H1 (cell line): ENCODE measurements at regions not wholly inside any gene's neighbourhood (a gene's known extent, or its start where the extent isn't known, plus 50 kb on each side); places are given as distances from the start of the nearest gene placed in this dataset.

Experiments used
- CTCF ChIA-PET: fragments of 300-600 bp; sonication (Branson Sonifier 250); formaldehyde crosslinking; loops from one replicate; lab custom pipeline; 2021; ENCODE audit not compliant: partially characterized antibody; lab: Charles Lee
- POLR2A ChIA-PET: fragments of 300-600 bp; sonication (Branson Sonifier 250); formaldehyde crosslinking; loops from one replicate; lab custom pipeline; 2021; ENCODE audit warnings: inconsistent platforms; ENCODE audit not compliant: partially characterized antibody; lab: Charles Lee
- DNase-seq, 2 experiments: peaks; one replicate each; pipeline versions ENCODE4 v3.0.0 to v3.0.0-alpha.2; 2010 to 2022; ENCODE audit warnings: low spot score in 2 of 2, low read depth in 1 of 2, mixed read lengths in 1 of 2
- FAIRE-seq: peaks from 2 replicates; lab custom pipeline; 2011; peaks lifted over from hg19 to GRCh38; lab: Jason Lieb, UNC
- H2AFZ ChIP-seq: 2 replicates; pipeline ENCODE4 v1.8.1; 2012; ENCODE audit warnings: low read length, inconsistent platforms
- H2AK5ac ChIP-seq: 2 replicates; pipeline ENCODE4 v1.6.1; 2013; ENCODE audit warnings: low read depth, low read length
- H2BK120ac ChIP-seq: replicated peaks from 2 replicates; pipeline ENCODE3; 2013; ENCODE audit warnings: low read depth, low read length, inconsistent platforms
- H2BK12ac ChIP-seq: 2 replicates; pipeline ENCODE4 v1.6.1; 2013; ENCODE audit warnings: low read depth, low read length
- H2BK15ac ChIP-seq: 2 replicates; pipeline ENCODE4 v1.6.1; 2013; ENCODE audit warnings: low read length
- H2BK20ac ChIP-seq: 2 replicates; pipeline ENCODE4 v1.6.1; 2013; ENCODE audit warnings: low read length
- H2BK5ac ChIP-seq: 2 replicates; pipeline ENCODE4 v1.6.1; 2013; ENCODE audit warnings: low read depth, low read length
- H3K14ac ChIP-seq: 2 replicates; pipeline ENCODE4 v1.6.1; 2013; ENCODE audit warnings: inconsistent platforms; ENCODE audit not compliant: insufficient read length
- H3K18ac ChIP-seq: 2 replicates; pipeline ENCODE4 v1.6.1; 2013; ENCODE audit warnings: low read length; ENCODE audit errors: extremely low read depth
- H3K23ac ChIP-seq: 2 replicates; pipeline ENCODE4 v1.6.1; 2013; ENCODE audit warnings: inconsistent platforms; ENCODE audit not compliant: insufficient read length
- H3K23me2 ChIP-seq: 2 replicates; pipeline ENCODE4 v1.6.1; 2013; ENCODE audit warnings: low read depth, low read length
- H3K27ac ChIP-seq: 2 replicates; pipeline ENCODE4 v1.6.1; 2011; ENCODE audit warnings: low read depth, low read length, inconsistent platforms
- H3K27me3 ChIP-seq, 4 experiments: replicated peaks in 1 of 4; 1 replicate in 1 of 4; 2 replicates in 3 of 4; pipeline versions ENCODE4 v1.6.1 to v1.8.1; 2011 to 2013; ENCODE audit warnings: low read length in 3 of 4, mild to moderate bottlenecking in 3 of 4, inconsistent platforms in 2 of 4, mixed read lengths in 2 of 4, moderate library complexity in 1 of 4; ENCODE audit not compliant: control insufficient read depth in 3 of 4, insufficient read depth in 3 of 4; ENCODE audit errors: extremely low read depth in 1 of 4
- H3K36me3 ChIP-seq, 4 experiments: 2 replicates each; pipeline versions ENCODE4 v1.6.1 to v1.8.1; 2011 to 2013; ENCODE audit warnings: mild to moderate bottlenecking in 4 of 4, low read length in 3 of 4, moderate library complexity in 2 of 4, control low read depth in 1 of 4, inconsistent platforms in 1 of 4; ENCODE audit not compliant: insufficient read depth in 4 of 4, control insufficient read depth in 2 of 4
- H3K4ac ChIP-seq: replicated peaks from 2 replicates; pipeline ENCODE3; 2013; ENCODE audit warnings: low read length, low read depth, mixed read lengths, inconsistent platforms; ENCODE audit not compliant: insufficient read length
- H3K4me1 ChIP-seq, 4 experiments: replicated peaks in 1 of 4; 1 replicate in 1 of 4; 2 replicates in 3 of 4; pipeline versions ENCODE4 v1.6.1 to v1.8.1; 2011 to 2013; ENCODE audit warnings: low read length in 3 of 4, inconsistent platforms in 2 of 4, mixed read lengths in 1 of 4; ENCODE audit not compliant: insufficient read depth in 4 of 4, control insufficient read depth in 3 of 4
- H3K4me2 ChIP-seq, 2 experiments: 2 replicates each; pipeline versions ENCODE4 v1.6.1 to v1.8.1; 2011 to 2013; ENCODE audit warnings: low read depth in 2 of 2, low read length in 2 of 2, control low read depth in 1 of 2, inconsistent platforms in 1 of 2, mild to moderate bottlenecking in 1 of 2; ENCODE audit not compliant: insufficient read depth in 1 of 2
- H3K4me3 ChIP-seq, 4 experiments: fragments of 200-600, 300-600 bp in 1 of 4; sonication (generic), shearing (Covaris generic), sonication (Bioruptor Twin) in 1 of 4; 2 replicates each; pipeline versions ENCODE4 v1.5.1 to v1.8.1; 2011 to 2016; ENCODE audit warnings: low read length in 4 of 4, low read depth in 3 of 4, control low read depth in 2 of 4, inconsistent platforms in 2 of 4, mild to moderate bottlenecking in 2 of 4, mixed read lengths in 1 of 4, moderate library complexity in 1 of 4; ENCODE audit not compliant: insufficient read depth in 2 of 4; ENCODE audit errors: extremely low read depth in 1 of 4
- H3K56ac ChIP-seq: replicated peaks from 2 replicates; pipeline ENCODE3; 2013; ENCODE audit warnings: low read depth, mild to moderate bottlenecking, mixed read lengths, low read length, inconsistent platforms; ENCODE audit not compliant: insufficient read length
- H3K79me1 ChIP-seq: 2 replicates; pipeline ENCODE4 v1.6.1; 2013; ENCODE audit warnings: low read depth, low read length, control low read depth
- H3K79me2 ChIP-seq, 2 experiments: 2 replicates each; pipeline versions ENCODE4 v1.6.1 to v1.8.1; 2012 to 2013; ENCODE audit warnings: low read length in 2 of 2, mild to moderate bottlenecking in 2 of 2, inconsistent platforms in 1 of 2; ENCODE audit not compliant: insufficient read depth in 2 of 2, control insufficient read depth in 1 of 2
- H3K9ac ChIP-seq, 4 experiments: replicated peaks in 1 of 4; 1 replicate in 1 of 4; 2 replicates in 3 of 4; pipeline versions ENCODE4 v1.6.1 to v1.8.1; 2011 to 2013; ENCODE audit warnings: low read depth in 3 of 4, low read length in 3 of 4, control low read depth in 2 of 4, mild to moderate bottlenecking in 2 of 4, moderate library complexity in 2 of 4, inconsistent platforms in 1 of 4; ENCODE audit errors: extremely low read depth in 1 of 4
- H3K9me3 ChIP-seq, 2 experiments: 2 replicates each; pipeline versions ENCODE4 v1.6.1 to v1.8.1; 2012 to 2013; ENCODE audit warnings: mild to moderate bottlenecking in 2 of 2, moderate library complexity in 2 of 2, control low read depth in 1 of 2, inconsistent platforms in 1 of 2, low read depth in 1 of 2, low read length in 1 of 2, mixed read lengths in 1 of 2; ENCODE audit not compliant: insufficient read depth in 2 of 2
- H4K20me1 ChIP-seq, 2 experiments: replicated peaks in 1 of 2; 2 replicates each; pipeline versions ENCODE3 to v1.8.1; 2011 to 2013; ENCODE audit warnings: inconsistent platforms in 2 of 2, low read length in 2 of 2, mild to moderate bottlenecking in 1 of 2; ENCODE audit not compliant: insufficient read depth in 2 of 2, control insufficient read depth in 1 of 2
- H4K5ac ChIP-seq: 2 replicates; pipeline ENCODE4 v1.6.1; 2013; ENCODE audit warnings: low read length, low read depth, mixed read lengths, inconsistent platforms; ENCODE audit not compliant: insufficient read length
- H4K8ac ChIP-seq: 2 replicates; pipeline ENCODE4 v1.8.0; 2013; ENCODE audit warnings: mild to moderate bottlenecking, moderate library complexity, low read length, inconsistent platforms; ENCODE audit not compliant: insufficient read depth; ENCODE audit errors: extremely low read depth
- H4K91ac ChIP-seq: replicated peaks from 2 replicates; pipeline ENCODE3; 2013; ENCODE audit warnings: low read length, mixed read lengths, inconsistent platforms; ENCODE audit not compliant: insufficient read length
- POLR2A ChIP-seq, 2 experiments: IDR thresholded peaks; 1 replicate in 1 of 2; 2 replicates in 1 of 2; pipeline ENCODE4 v1.6.1; 2011; ENCODE audit warnings: low read depth in 2 of 2, low read length in 2 of 2, mild to moderate bottlenecking in 2 of 2; ENCODE audit errors: control extremely low read depth in 1 of 2
- POLR2AphosphoS5 ChIP-seq: IDR thresholded peaks from 2 replicates; pipeline ENCODE4 v1.6.1; 2011; ENCODE audit warnings: low read depth, low read length
- YY1 ChIP-seq: IDR thresholded peaks from 2 replicates; pipeline ENCODE4 v1.6.1; 2011; ENCODE audit warnings: low read depth, mild to moderate bottlenecking, low read length
- WGBS, 2 experiments: shearing (Covaris generic) in 1 of 2; methylation state at CpG; one replicate each; pipeline versions ENCODE4 v1.1.6 to v1.1.7; 2013 to 2015; ENCODE audit warnings: low lambda C conversion rate in 2 of 2, mixed read lengths in 2 of 2, inconsistent platforms in 1 of 2, low coverage in 1 of 2, missing lambda C conversion rate in 1 of 2; ENCODE audit not compliant: insufficient replicate concordance in 2 of 2, insufficient coverage in 1 of 2, insufficient read length in 1 of 2; ENCODE audit errors: extremely low coverage in 1 of 2, missing lambda C conversion rate in 1 of 2; 5-methylcytosine and 5-hydroxymethylcytosine counted together

- no peak for FAIRE-seq
- POLR2A ChIA-PET: no interaction called here
Observed at GRCh38 chr21:15152591-15152990, 87.8 kb upstream of the NRIP1 start.

More at GRCh38 chr21:15152591-15152990, 87.8 kb upstream of the NRIP1 start:
- H3K9me3 ChIP-seq: peaks cover 3 to 6% of the 10 kb centered on the region in 2 experiments; a peak in 2 of 4 replicates
- no peak overlapping the region for H4K91ac ChIP-seq
- TF ChIP-seq POLR2A (IDR thresholded peaks at IDR 0.05; ENCODE audit: control extremely low read depth in 1 of 2, low read depth in 2 of 2, low read length in 2 of 2) (no peak), YY1 (no peak), POLR2AphosphoS5 (no peak)
- H3K4me3 ChIP-seq: no peak overlapping the region
- DNase-seq: no peak
- 0 out of 2 replicates have a peak, but pooled peaks cover 2% of the 10 kb centered on the region for H3K23me2 ChIP-seq
- H3K18ac ChIP-seq: no peak overlapping the region
- no peak overlapping the region for H3K14ac ChIP-seq
- H3K79me2 ChIP-seq: no peaks in the 10 kb centered on the region
- no peaks in the 10 kb centered on the region for H3K36me3 ChIP-seq
- no peak overlapping the region for H2BK15ac ChIP-seq
- H2BK120ac ChIP-seq: no peak overlapping the region
- no peaks in the 10 kb centered on the region for H3K27me3 ChIP-seq
- no peak overlapping the region for H2BK20ac ChIP-seq
- H4K8ac ChIP-seq: no peak overlapping the region
- H2AFZ ChIP-seq: no peak overlapping the region
- H2BK5ac ChIP-seq: no peak overlapping the region
- H3K23ac ChIP-seq: no peak overlapping the region
- no peak overlapping the region for H3K27ac ChIP-seq
- no peak overlapping the region for H3K4ac ChIP-seq
- 0 out of 2 replicates have a peak, but pooled peaks cover 2% of the 10 kb centered on the region for H3K79me1 ChIP-seq
- H2BK12ac ChIP-seq: no peak overlapping the region
- CTCF ChIA-PET: interaction anchor here (1.1 kb wide), 1 partner anchor 31 kb away, joined by 3 read pairs; no protein-coding TSS in a partner anchor
- no peak overlapping the region for H3K9ac ChIP-seq
- H3K56ac ChIP-seq: no peak overlapping the region
- WGBS, 2 experiments: 91% methylated on average over 3 of the region's 3 CpGs; no CpG with 5 or more reads in 1 of the 2 experiments
- H4K20me1 ChIP-seq: no peaks in the 10 kb centered on the region
- no peak overlapping the region for H4K5ac ChIP-seq
- no peak overlapping the region for H2AK5ac ChIP-seq
- H3K4me2 ChIP-seq: no peak overlapping the region
- no peaks in the 10 kb centered on the region for H3K4me1 ChIP-seq
